ENCODE measurements at regions not wholly inside any gene's neighbourhood (a gene's known extent, or its start where the extent isn't known, plus 50 kb on each side); places are given as distances from the start of the nearest gene placed in this dataset.

DNA sequence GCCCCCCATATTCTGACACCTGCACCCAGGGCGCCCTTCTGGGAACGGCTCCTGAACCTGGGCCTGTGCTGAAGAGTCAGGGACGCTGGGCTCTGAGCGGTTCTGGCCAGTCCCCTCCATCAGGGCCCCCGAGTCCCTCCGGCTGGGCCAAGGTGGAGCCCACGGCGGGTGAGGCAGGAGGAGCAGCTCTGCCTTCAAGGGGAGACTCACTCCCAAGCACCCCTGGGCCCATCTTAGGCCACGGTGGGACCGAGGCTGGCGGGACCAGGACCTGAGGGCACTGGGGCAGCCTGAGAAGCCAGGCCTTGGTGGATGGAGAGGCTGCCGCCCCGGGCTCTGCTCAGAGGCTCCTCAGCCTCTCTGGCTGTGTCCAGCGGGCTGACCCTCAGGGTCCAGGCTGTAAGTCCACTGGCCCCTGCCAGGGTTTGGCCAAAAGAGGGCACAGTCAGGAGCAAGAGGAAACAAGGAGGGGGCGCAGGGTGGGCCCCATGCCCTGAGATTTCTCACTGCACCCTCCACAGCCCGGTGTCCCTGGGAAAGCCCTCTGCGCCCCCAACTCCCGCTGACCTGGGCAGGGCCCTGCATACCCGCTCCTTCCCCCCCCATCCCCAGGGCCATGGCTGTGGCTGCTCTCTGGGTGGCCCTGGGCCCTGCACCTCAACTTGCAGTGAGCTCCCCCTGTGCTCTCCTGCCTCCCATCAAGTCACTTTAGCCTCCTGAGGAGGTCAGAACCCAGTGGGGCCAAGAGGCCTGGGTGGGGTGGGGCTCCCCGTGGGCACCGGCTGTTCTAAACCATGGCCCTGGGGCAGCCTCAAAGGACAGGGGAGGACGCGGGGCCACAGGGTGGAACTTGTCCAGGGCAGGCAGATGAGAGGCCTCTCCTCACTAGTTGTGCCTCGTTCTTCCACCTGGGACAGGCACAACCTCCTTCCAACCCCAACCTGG lies 266.4 kb upstream of the SFSWAP start:
- no peak for TF ChIP-seq ASH2L (IDR thresholded peaks at IDR 0.05; ENCODE audit: low read length)
- no peak for TF ChIP-seq TBP (IDR thresholded peaks at IDR 0.05; ENCODE audit: low read depth, low read length)
- TF ChIP-seq BRCA1 (IDR thresholded peaks at IDR 0.05; ENCODE audit: low read depth, low read length): no peak
- TF ChIP-seq, protein P1, sequence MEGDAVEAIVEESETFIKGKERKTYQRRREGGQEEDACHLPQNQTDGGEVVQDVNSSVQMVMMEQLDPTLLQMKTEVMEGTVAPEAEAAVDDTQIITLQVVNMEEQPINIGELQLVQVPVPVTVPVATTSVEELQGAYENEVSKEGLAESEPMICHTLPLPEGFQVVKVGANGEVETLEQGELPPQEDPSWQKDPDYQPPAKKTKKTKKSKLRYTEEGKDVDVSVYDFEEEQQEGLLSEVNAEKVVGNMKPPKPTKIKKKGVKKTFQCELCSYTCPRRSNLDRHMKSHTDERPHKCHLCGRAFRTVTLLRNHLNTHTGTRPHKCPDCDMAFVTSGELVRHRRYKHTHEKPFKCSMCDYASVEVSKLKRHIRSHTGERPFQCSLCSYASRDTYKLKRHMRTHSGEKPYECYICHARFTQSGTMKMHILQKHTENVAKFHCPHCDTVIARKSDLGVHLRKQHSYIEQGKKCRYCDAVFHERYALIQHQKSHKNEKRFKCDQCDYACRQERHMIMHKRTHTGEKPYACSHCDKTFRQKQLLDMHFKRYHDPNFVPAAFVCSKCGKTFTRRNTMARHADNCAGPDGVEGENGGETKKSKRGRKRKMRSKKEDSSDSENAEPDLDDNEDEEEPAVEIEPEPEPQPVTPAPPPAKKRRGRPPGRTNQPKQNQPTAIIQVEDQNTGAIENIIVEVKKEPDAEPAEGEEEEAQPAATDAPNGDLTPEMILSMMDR (IDR thresholded peaks at IDR 0.05; ENCODE audit: control extremely low read depth in 1 of 3, insufficient read depth in 1 of 3, low read depth in 1 of 3, low read length in 3 of 3): no peak
- TF ChIP-seq BCL11A (IDR thresholded peaks at IDR 0.05; ENCODE audit: low read depth in 2 of 2, low read length in 2 of 2): no peak
- no peak for TF ChIP-seq POLR2A (IDR thresholded peaks at IDR 0.05; ENCODE audit: control extremely low read depth in 1 of 2, low read depth in 2 of 2, low read length in 2 of 2)
- no peak for TF ChIP-seq JUND (IDR thresholded peaks at IDR 0.05; ENCODE audit: low read length)
- TF ChIP-seq POLR2AphosphoS5 (IDR thresholded peaks at IDR 0.05; ENCODE audit: low read depth, low read length): no peak
- TF ChIP-seq EP300 (IDR thresholded peaks at IDR 0.05; ENCODE audit: borderline replicate concordance in 1 of 2, low read depth in 2 of 2, low read length in 2 of 2): no peak
- TF ChIP-seq ZNF274 (IDR thresholded peaks at IDR 0.05; ENCODE audit: borderline replicate concordance, extremely low read depth, low read length): no peak
- no peak for TF ChIP-seq SP2 (IDR thresholded peaks at IDR 0.05; ENCODE audit: low read length)

All from H1 (cell line).